Spleen (tissue), 11 donors: ENCODE measurements at regions not wholly inside any gene's neighbourhood (a gene's known extent, or its start where the extent isn't known, plus 50 kb on each side); places are given as distances from the start of the nearest gene placed in this dataset.
"Not testable (repeated sequence)": the region's sequence is repeated elsewhere in the genome, so short reads cannot be mapped to it uniquely, and the experiment has no call there.

Experiments
- DNase-seq: peaks from one replicate; pipeline ENCODE4 v3.0.0-alpha.2; 2020
- H3K27ac ChIP-seq, 8 donors: fragments of 200-600 bp; sonication (generic) in 7 of 8; 1 replicate in 4 of 8; 2 replicates in 4 of 8; pipeline versions ENCODE4 v1.5.0 to v1.8.0; 2016 to 2021; ENCODE audit warnings: inconsistent platforms in 4 of 8, mild to moderate bottlenecking in 4 of 8, moderate library complexity in 1 of 8
- H3K27me3 ChIP-seq, 7 donors: fragments of 200-600 bp; sonication (generic) in 6 of 7; replicated peaks in 1 of 7; 1 replicate in 4 of 7; 2 replicates in 3 of 7; pipeline versions ENCODE4 v1.5.0 to v1.8.0; 2016 to 2021; ENCODE audit warnings: inconsistent platforms in 3 of 7, mild to moderate bottlenecking in 1 of 7
- H3K36me3 ChIP-seq, 6 donors: fragments of 200-600 bp; sonication (generic) in 5 of 6; 1 replicate in 4 of 6; 2 replicates in 2 of 6; pipeline versions ENCODE4 v1.5.0 to v1.8.0; 2016 to 2021; ENCODE audit warnings: inconsistent platforms in 2 of 6
- H3K4me1 ChIP-seq, 6 donors: fragments of 200-600 bp; sonication (generic) in 5 of 6; 1 replicate in 3 of 6; 2 replicates in 3 of 6; pipeline versions ENCODE4 v1.5.0 to v1.8.0; 2016 to 2021; ENCODE audit warnings: inconsistent platforms in 3 of 6
- H3K4me3 ChIP-seq, 8 donors: fragments of 200-600 bp; sonication (generic) in 7 of 8; 1 replicate in 4 of 8; 2 replicates in 4 of 8; pipeline versions ENCODE4 v1.5.0 to v1.8.0; 2016 to 2021; ENCODE audit warnings: inconsistent platforms in 4 of 8, mild to moderate bottlenecking in 4 of 8, moderate library complexity in 2 of 8
- H3K9me3 ChIP-seq, 8 donors: fragments of 200-600 bp; sonication (generic) in 7 of 8; 1 replicate in 4 of 8; 2 replicates in 4 of 8; pipeline versions ENCODE4 v1.5.0 to v1.8.0; 2016 to 2021; ENCODE audit warnings: inconsistent platforms in 4 of 8
- CTCF ChIP-seq, 11 experiments: fragments of 200-600 bp in 7 of 11; fragments of 450-650 bp in 4 of 11; sonication (generic) in 4 of 11; IDR thresholded peaks in 8 of 11; conservative IDR thresholded peaks in 3 of 11; 1 replicate in 7 of 11; 2 replicates in 4 of 11; pipeline versions ENCODE4 v1.4.0 to v1.8.0; 2016 to 2021; ENCODE audit warnings: antibody characterized with exemption in 11 of 11, inconsistent platforms in 4 of 11, mild to moderate bottlenecking in 1 of 11
- POLR2A ChIP-seq, 3 donors: fragments of 450-650 bp; IDR thresholded peaks; one replicate each; pipeline ENCODE4 v1.5.1; 2017; ENCODE audit warnings: antibody characterized with exemption in 3 of 3, mild to moderate bottlenecking in 1 of 3
- POLR2AphosphoS5 ChIP-seq, 3 donors: sonication (generic); formaldehyde crosslinking; IDR thresholded peaks; one replicate each; pipeline ENCODE4 v1.5.1; 2017; ENCODE audit warnings: antibody characterized with exemption in 3 of 3
- WGBS, 5 donors: extraction: QIAGEN DNeasy Blood & Tissue Kit in 3 of 5; methylation state at CpG; one replicate each; pipeline versions ENCODE4 v1.1.5 to v1.1.7; 2013 to 2018; 5-methylcytosine and 5-hydroxymethylcytosine counted together
- intact Hi-C: fragments of 100-400 bp; cut with DNase I; formaldehyde crosslinking; loops from one replicate; pipeline ENCODE4 v1.15.0; 2023; ENCODE audit warnings: low total_unique reads
- donor health status: healthy with polysubstance abuse.
- donor health status: DM: no; HTN: no; CAD: no; lungs with moderate emphysema.
- donor health status: DM: no; HTN: no; CAD: no.
- donor health status: Bipolar disorder and iron deficiency.
- donor health status: healthy.
- donor health status: DM: no; HTN: no; CAD: no.
- donor health status: DM: yes; HTN: yes; CAD: no.

DNA sequence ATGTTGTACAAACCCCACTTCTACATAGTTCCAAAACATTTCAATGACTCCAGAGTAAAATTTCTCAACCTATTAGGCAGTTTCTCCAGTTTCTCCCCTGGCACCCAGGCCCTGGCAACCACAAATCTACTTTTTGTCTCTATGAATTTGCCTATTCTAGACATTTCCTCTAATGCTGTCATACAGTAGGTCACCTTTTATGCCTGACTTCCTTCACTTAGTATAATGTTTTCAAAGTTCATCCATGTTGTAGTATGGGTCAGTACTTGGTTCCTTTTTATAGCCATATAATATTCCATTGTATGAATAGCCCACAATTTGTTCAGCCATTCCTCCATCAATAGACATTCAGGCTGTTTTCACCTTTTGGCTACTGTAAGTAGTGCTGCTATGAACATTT lies 67.0 kb downstream of the SPRING1 start:
- Histone ChIP-seq H3K36me3 (no peaks in the 10 kb centered on the region), H3K9me3 (no peaks in the 10 kb centered on the region), H3K4me3 (no peak overlapping the region), H3K4me1 (peaks cover 6 to 41% (median 24%) of the 10 kb centered on the region in 6 donors), H3K27me3 (no peaks in the 10 kb centered on the region), H3K27ac (no peak overlapping the region)
- TF ChIP-seq POLR2A (IDR thresholded peaks at IDR 0.05) (no peak), CTCF (IDR thresholded peaks at IDR 0.05 in 8 of 11, conservative IDR thresholded peaks at IDR 0.05 in 3 of 11) (no peak), POLR2AphosphoS5 (IDR thresholded peaks at IDR 0.05) (no peak)
- intact Hi-C loops, result loop anchor here (10.0 kb wide), 1 partner anchor 396 kb away; the partner anchor contains the start of gene MED13L
- no peak for DNase-seq

- Histone ChIP-seq H3K27me3 (peaks cover 0 to 5% (median 0%) of the 10 kb centered on the region in 7 donors), H3K27ac (no peak overlapping the region), H3K9me3 (no peaks in the 10 kb centered on the region), H3K36me3 (no peaks in the 10 kb centered on the region), H3K4me1 (peaks cover 0 to 14% (median 4%) of the 10 kb centered on the region in 6 donors), H3K4me3 (no peak overlapping the region)
- WGBS, 5 donors, result 90 to 98% (median 94%) methylated on average over 10 of the region's 10 CpGs
- no peak for DNase-seq
- intact Hi-C loops, result no loop called here
- TF ChIP-seq POLR2AphosphoS5 (IDR thresholded peaks at IDR 0.05) (no peak), POLR2A (IDR thresholded peaks at IDR 0.05) (no peak), CTCF (IDR thresholded peaks at IDR 0.05 in 8 of 11, conservative IDR thresholded peaks at IDR 0.05 in 3 of 11) (no peak)
Measured at GRCh38 chr12:116667752-116668151, 70.1 kb downstream of the SPRING1 start.

DNA sequence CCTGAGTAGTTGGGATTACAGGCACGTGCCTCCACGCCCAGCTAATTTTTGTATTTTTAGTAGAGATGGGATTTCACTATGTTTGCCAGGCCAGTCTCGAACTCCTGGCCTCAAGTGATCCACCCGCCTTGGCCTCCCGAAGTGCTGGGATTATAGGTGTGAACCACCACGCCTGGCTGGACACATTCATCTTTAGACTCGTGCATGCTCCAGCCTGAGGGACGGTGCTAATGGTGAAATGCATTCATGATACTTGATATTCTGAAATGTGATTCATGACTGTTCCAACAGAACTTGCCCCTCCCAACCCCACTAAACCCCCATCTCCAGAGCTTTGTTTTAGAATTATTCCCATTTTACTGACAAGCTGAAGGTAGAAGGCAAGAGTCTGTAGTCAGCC lies 71.0 kb downstream of the SPRING1 start:
- intact Hi-C loops, H3K36me3 ChIP-seq, H3K27ac ChIP-seq, DNase-seq, H3K4me3 ChIP-seq, H3K9me3 ChIP-seq: not testable (repeated sequence)
- peaks cover 0 to 14% (median 0%) of the 10 kb centered on the region in 7 donors for H3K27me3 ChIP-seq
- 88 to 96% (median 93%) methylated on average over 8 of the region's 8 CpGs for WGBS, 5 donors
- peaks cover 0 to 12% (median 9%) of the 10 kb centered on the region in 6 donors for H3K4me1 ChIP-seq

- DNase-seq, result no peak
- Histone ChIP-seq H3K27ac (no peak overlapping the region), H3K27me3 (peaks cover 0 to 14% (median 0%) of the 10 kb centered on the region in 7 donors), H3K9me3 (no peaks in the 10 kb centered on the region), H3K4me3 (no peak overlapping the region), H3K4me1 (peaks cover 0 to 12% (median 9%) of the 10 kb centered on the region in 6 donors), H3K36me3 (no peaks in the 10 kb centered on the region)
- WGBS, 5 donors, result 84 to 97% (median 95%) methylated on average over 10 of the region's 10 CpGs
- TF ChIP-seq POLR2A (IDR thresholded peaks at IDR 0.05) (no peak), CTCF (IDR thresholded peaks at IDR 0.05 in 8 of 11, conservative IDR thresholded peaks at IDR 0.05 in 3 of 11) (no peak), POLR2AphosphoS5 (IDR thresholded peaks at IDR 0.05) (no peak)
- intact Hi-C loops, result no loop called here
Measured at GRCh38 chr12:116666305-116666673, 71.6 kb downstream of the SPRING1 start.
